Neural cell (in vitro differentiated cells): ENCODE measurements at regions not wholly inside any gene's neighbourhood (a gene's known extent, or its start where the extent isn't known, plus 50 kb on each side); places are given as distances from the start of the nearest gene placed in this dataset.

Source experiments
- H2AFZ ChIP-seq: fragments of 200-600, 300-800 bp; sonication (generic), shearing (Covaris generic); 2 replicates; pipeline ENCODE4 v1.6.0; 2014; ENCODE audit warnings: low read depth, mild to moderate bottlenecking, antibody characterized with exemption, low read length, moderate library complexity
- H3F3A ChIP-seq: fragments of 200-600 bp; shearing (Covaris generic); 2 replicates; pipeline ENCODE4 v1.6.1; 2016; ENCODE audit warnings: mild to moderate bottlenecking, moderate library complexity, mixed read lengths, antibody characterized with exemption, low read length; ENCODE audit not compliant: insufficient read depth, poor library complexity, severe bottlenecking
- H3K27ac ChIP-seq: fragments of 200-600, 300-800 bp; sonication (generic), shearing (Covaris generic); 2 replicates; pipeline ENCODE4 v1.5.1; 2014; ENCODE audit warnings: mild to moderate bottlenecking, low read length, moderate library complexity
- H3K27me3 ChIP-seq: fragments of 300-800, 200-600 bp; sonication (generic), shearing (Covaris generic); 2 replicates; pipeline ENCODE4 v1.6.0; 2014; ENCODE audit warnings: mild to moderate bottlenecking, low read depth, low read length, moderate library complexity; ENCODE audit not compliant: insufficient read depth
- H3K36me3 ChIP-seq: fragments of 300-800, 200-600 bp; sonication (generic), shearing (Covaris generic); 2 replicates; pipeline ENCODE4 v1.5.1; 2014; ENCODE audit warnings: mild to moderate bottlenecking, antibody characterized with exemption, low read length, moderate library complexity; ENCODE audit not compliant: insufficient read depth
- H3K4me2 ChIP-seq: fragments of 300-800, 200-600 bp; sonication (generic), shearing (Covaris generic); 2 replicates; pipeline ENCODE4 v1.6.0; 2014; ENCODE audit warnings: mild to moderate bottlenecking, low read length
- H3K4me3 ChIP-seq: fragments of 300-800, 200-600 bp; sonication (generic), shearing (Covaris generic); 2 replicates; pipeline ENCODE4 v1.5.1; 2014; ENCODE audit warnings: mild to moderate bottlenecking, low read length, moderate library complexity
- H3K79me2 ChIP-seq: fragments of 200-600 bp; shearing (Covaris generic); replicated peaks from 2 replicates; pipeline ENCODE4 v1.6.0; 2014; ENCODE audit warnings: mild to moderate bottlenecking, low read length, moderate library complexity; ENCODE audit not compliant: insufficient read depth
- H3K9ac ChIP-seq: fragments of 300-800, 200-600 bp; sonication (generic), shearing (Covaris generic); 2 replicates; pipeline ENCODE4 v1.6.1; 2016; ENCODE audit warnings: mild to moderate bottlenecking, low read length, mixed read lengths
- H3K9me2 ChIP-seq: fragments of 200-600 bp; shearing (Covaris generic); 2 replicates; pipeline ENCODE4 v1.6.1; 2016; ENCODE audit warnings: mild to moderate bottlenecking, low read length, mixed read lengths; ENCODE audit not compliant: insufficient read depth
- H3K9me3 ChIP-seq: fragments of 200-600, 300-800 bp; sonication (generic), shearing (Covaris generic); 2 replicates; pipeline ENCODE4 v1.6.1; 2016; ENCODE audit warnings: mild to moderate bottlenecking, mixed run types, low read length, moderate library complexity, mixed read lengths
- H4K20me1 ChIP-seq: fragments of 200-600 bp; shearing (Covaris generic); 2 replicates; pipeline ENCODE4 v1.6.1; 2016; ENCODE audit warnings: mild to moderate bottlenecking, mixed run types; ENCODE audit not compliant: insufficient read depth
- EP300 ChIP-seq: fragments of 450-650 bp; conservative IDR thresholded peaks from 2 replicates; pipeline ENCODE4 v1.6.1; 2014; ENCODE audit warnings: antibody characterized with exemption, mild to moderate bottlenecking, moderate library complexity; ENCODE audit not compliant: poor library complexity, severe bottlenecking
- EZH2 ChIP-seq: fragments of 200-600, 300-800 bp; shearing (Covaris generic), sonication (generic); IDR thresholded peaks from 2 replicates; pipeline ENCODE4 v1.6.1; 2014; ENCODE audit warnings: antibody characterized with exemption, low read length, borderline replicate concordance, mild to moderate bottlenecking; ENCODE audit not compliant: insufficient read depth, poor library complexity, severe bottlenecking
- MXI1 ChIP-seq: fragments of 450-650 bp; conservative IDR thresholded peaks from 2 replicates; pipeline ENCODE4 v1.6.1; 2014; ENCODE audit warnings: antibody characterized with exemption, mild to moderate bottlenecking; ENCODE audit not compliant: poor library complexity, severe bottlenecking
- POLR2AphosphoS5 ChIP-seq: IDR thresholded peaks from 2 replicates; pipeline ENCODE4 v1.6.1; 2012
- RAD21 ChIP-seq: fragments of 450-650 bp; conservative IDR thresholded peaks from 2 replicates; pipeline ENCODE4 v1.6.1; 2014; ENCODE audit warnings: antibody characterized with exemption, mild to moderate bottlenecking, moderate library complexity
- SMC3 ChIP-seq: fragments of 450-650 bp; conservative IDR thresholded peaks from 2 replicates; pipeline ENCODE4 v1.6.1; 2014; ENCODE audit warnings: antibody characterized with exemption, mild to moderate bottlenecking, moderate library complexity; ENCODE audit not compliant: poor library complexity
- TAF1 ChIP-seq: IDR thresholded peaks from 2 replicates; pipeline ENCODE4 v1.6.1; 2012; ENCODE audit warnings: low read depth
- TF ChIP-seq, protein P1 (sequence below): fragments of 450-650 bp; IDR thresholded peaks from 2 replicates; pipeline ENCODE4 v1.5.1; 2014; ENCODE audit warnings: antibody characterized with exemption, mild to moderate bottlenecking, moderate library complexity; ENCODE audit not compliant: poor library complexity, severe bottlenecking
- TF ChIP-seq, protein P2 (sequence below): IDR thresholded peaks from 2 replicates; pipeline ENCODE4 v1.6.1; 2012; ENCODE audit warnings: borderline replicate concordance

DNA sequence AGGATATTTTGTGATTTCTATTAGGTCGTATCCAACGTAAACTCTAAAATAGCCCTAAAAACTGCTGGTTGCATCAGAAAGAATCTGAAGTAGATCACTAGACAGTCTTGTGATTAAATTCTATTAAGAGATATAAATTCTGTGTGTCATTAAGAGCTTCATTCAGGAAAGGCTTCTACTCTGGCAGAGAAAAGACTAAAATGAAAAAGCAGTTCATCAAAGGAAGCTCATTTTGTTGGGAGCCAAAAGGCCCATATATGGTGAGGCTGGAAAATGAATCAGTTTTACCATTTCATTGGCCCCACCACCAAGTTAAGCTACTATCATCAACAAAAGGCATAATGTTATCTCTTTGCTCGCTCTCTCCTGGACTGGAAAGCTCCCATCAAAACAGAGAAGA is 261.1 kb downstream of the SATB2 start:
- no peaks in the 10 kb centered on the region for H3F3A ChIP-seq
- no peaks in the 10 kb centered on the region for H3K36me3 ChIP-seq
- H3K27me3 ChIP-seq, result no peaks in the 10 kb centered on the region
- H3K9me2 ChIP-seq, result no peaks in the 10 kb centered on the region
- no peak overlapping the region for H3K27ac ChIP-seq
- no peaks in the 10 kb centered on the region for H3K9me3 ChIP-seq
- H4K20me1 ChIP-seq, result no peaks in the 10 kb centered on the region
- TF ChIP-seq EZH2 (no peak), POLR2AphosphoS5 (no peak), EP300 (no peak), RAD21 (no peak), TAF1 (no peak), SMC3 (no peak), MXI1 (no peak)
- TF ChIP-seq, protein P1, sequence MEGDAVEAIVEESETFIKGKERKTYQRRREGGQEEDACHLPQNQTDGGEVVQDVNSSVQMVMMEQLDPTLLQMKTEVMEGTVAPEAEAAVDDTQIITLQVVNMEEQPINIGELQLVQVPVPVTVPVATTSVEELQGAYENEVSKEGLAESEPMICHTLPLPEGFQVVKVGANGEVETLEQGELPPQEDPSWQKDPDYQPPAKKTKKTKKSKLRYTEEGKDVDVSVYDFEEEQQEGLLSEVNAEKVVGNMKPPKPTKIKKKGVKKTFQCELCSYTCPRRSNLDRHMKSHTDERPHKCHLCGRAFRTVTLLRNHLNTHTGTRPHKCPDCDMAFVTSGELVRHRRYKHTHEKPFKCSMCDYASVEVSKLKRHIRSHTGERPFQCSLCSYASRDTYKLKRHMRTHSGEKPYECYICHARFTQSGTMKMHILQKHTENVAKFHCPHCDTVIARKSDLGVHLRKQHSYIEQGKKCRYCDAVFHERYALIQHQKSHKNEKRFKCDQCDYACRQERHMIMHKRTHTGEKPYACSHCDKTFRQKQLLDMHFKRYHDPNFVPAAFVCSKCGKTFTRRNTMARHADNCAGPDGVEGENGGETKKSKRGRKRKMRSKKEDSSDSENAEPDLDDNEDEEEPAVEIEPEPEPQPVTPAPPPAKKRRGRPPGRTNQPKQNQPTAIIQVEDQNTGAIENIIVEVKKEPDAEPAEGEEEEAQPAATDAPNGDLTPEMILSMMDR, result no peak
- TF ChIP-seq, protein P2, sequence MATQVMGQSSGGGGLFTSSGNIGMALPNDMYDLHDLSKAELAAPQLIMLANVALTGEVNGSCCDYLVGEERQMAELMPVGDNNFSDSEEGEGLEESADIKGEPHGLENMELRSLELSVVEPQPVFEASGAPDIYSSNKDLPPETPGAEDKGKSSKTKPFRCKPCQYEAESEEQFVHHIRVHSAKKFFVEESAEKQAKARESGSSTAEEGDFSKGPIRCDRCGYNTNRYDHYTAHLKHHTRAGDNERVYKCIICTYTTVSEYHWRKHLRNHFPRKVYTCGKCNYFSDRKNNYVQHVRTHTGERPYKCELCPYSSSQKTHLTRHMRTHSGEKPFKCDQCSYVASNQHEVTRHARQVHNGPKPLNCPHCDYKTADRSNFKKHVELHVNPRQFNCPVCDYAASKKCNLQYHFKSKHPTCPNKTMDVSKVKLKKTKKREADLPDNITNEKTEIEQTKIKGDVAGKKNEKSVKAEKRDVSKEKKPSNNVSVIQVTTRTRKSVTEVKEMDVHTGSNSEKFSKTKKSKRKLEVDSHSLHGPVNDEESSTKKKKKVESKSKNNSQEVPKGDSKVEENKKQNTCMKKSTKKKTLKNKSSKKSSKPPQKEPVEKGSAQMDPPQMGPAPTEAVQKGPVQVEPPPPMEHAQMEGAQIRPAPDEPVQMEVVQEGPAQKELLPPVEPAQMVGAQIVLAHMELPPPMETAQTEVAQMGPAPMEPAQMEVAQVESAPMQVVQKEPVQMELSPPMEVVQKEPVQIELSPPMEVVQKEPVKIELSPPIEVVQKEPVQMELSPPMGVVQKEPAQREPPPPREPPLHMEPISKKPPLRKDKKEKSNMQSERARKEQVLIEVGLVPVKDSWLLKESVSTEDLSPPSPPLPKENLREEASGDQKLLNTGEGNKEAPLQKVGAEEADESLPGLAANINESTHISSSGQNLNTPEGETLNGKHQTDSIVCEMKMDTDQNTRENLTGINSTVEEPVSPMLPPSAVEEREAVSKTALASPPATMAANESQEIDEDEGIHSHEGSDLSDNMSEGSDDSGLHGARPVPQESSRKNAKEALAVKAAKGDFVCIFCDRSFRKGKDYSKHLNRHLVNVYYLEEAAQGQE, result no peak
- H3K79me2 ChIP-seq, result no peaks in the 10 kb centered on the region
- H3K9ac ChIP-seq, result no peak overlapping the region
- no peak overlapping the region for H2AFZ ChIP-seq
- no peak overlapping the region for H3K4me3 ChIP-seq
- H3K4me2 ChIP-seq, result no peak overlapping the region

DNA sequence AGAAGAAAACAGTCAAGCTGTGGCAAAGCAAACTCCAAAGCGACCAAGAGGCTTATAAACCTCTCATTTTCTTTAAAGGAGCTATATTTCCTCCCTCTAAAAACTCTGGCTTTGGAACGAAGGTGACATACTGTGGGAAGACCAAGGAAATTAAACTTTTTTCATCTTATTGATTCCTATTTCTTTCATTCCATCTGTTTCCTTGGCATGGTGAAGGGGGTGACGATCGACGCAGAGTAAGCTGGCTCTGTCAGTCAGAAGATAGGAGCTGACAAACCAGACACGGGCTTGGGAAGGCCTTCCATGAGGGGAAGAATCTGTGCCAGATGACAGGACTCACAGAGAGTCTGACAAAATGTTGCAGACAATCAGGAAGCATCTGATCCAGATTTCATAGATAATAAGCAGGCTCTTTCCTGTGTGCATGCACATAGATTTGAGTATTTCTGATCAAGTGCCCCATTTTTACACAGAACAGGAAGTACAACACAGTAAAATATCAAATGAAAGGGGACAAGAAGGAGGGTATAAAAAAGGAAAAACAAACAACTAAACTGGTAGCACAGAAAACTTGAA is 261.7 kb downstream of the SATB2 start:
- no peaks in the 10 kb centered on the region for H3K79me2 ChIP-seq

More for the DNA sequence above, 261.7 kb downstream of the SATB2 start:
- H3K9me2 ChIP-seq, result no peaks in the 10 kb centered on the region
- H3F3A ChIP-seq, result no peaks in the 10 kb centered on the region
- H3K4me2 ChIP-seq, result no peak overlapping the region
- H3K9ac ChIP-seq, result no peak overlapping the region
- no peaks in the 10 kb centered on the region for H3K9me3 ChIP-seq
- no peaks in the 10 kb centered on the region for H3K27me3 ChIP-seq
- H3K4me3 ChIP-seq, result no peak overlapping the region
- H3K36me3 ChIP-seq, result no peaks in the 10 kb centered on the region
- H4K20me1 ChIP-seq, result no peaks in the 10 kb centered on the region
- H3K27ac ChIP-seq, result no peak overlapping the region
- no peak for TF ChIP-seq SMC3
- no peak for TF ChIP-seq EZH2
- no peak for TF ChIP-seq TAF1
- TF ChIP-seq POLR2AphosphoS5, result no peak
- no peak for TF ChIP-seq MXI1
- TF ChIP-seq EP300, result no peak
- TF ChIP-seq, protein P2, result no peak
- TF ChIP-seq, protein P1, result no peak
- no peak for TF ChIP-seq RAD21
- no peak overlapping the region for H2AFZ ChIP-seq
